ENCODE measurements at regions not wholly inside any gene's neighbourhood (a gene's known extent, or its start where the extent isn't known, plus 50 kb on each side); places are given as distances from the start of the nearest gene placed in this dataset.
"Not testable (repeated sequence)": the region's sequence is repeated elsewhere in the genome, so short reads cannot be mapped to it uniquely, and the experiment has no call there.

GRCh38 chr20:55004044-55004443 is 528.7 kb downstream of the DOK5 start:
- Mint-ChIP-seq H3K36me3 (no peaks in the 10 kb centered on the region), H3K27me3 (no peaks in the 10 kb centered on the region), H3K9me3 (peaks cover 3 to 9% (median 5%) of the 10 kb centered on the region in 8 donors), H3K4me1 (no peaks in the 10 kb centered on the region), H3K4me3 (no peak overlapping the region), H3K27ac (no peak overlapping the region)
- POLR2A ChIA-PET (ENCODE audit: partially characterized antibody), result no interaction called here
- no peaks in the 10 kb centered on the region for H3K36me3 ChIP-seq (ENCODE audit: insufficient read depth, low read length)
- H3K4me3 ChIP-seq (ENCODE audit: low read length in 2 of 2), result no peak overlapping the region
- intact Hi-C loops (cut with micrococcal nuclease), result no loop called here
- H3K4me1 ChIP-seq (ENCODE audit: insufficient read depth, low read length), result no peaks in the 10 kb centered on the region
- no peaks in the 10 kb centered on the region for H3K9me3 ChIP-seq (ENCODE audit: control insufficient read depth in 1 of 2, low read length in 2 of 2)
- no peak overlapping the region for H3K27ac ChIP-seq (ENCODE audit: low read depth, low read length)
- H3K27me3 ChIP-seq (ENCODE audit: insufficient read depth, low read length), result no peaks in the 10 kb centered on the region
- DNase-seq, result no peak
- CTCF ChIA-PET (ENCODE audit: partially characterized antibody), result no interaction called here

- H3K4me3 Mint-ChIP-seq, result no peak overlapping the region
- no peaks in the 10 kb centered on the region for H3K4me1 Mint-ChIP-seq
- no peaks in the 10 kb centered on the region for H3K36me3 ChIP-seq (ENCODE audit: insufficient read depth, low read length)
- CTCF ChIA-PET (ENCODE audit: partially characterized antibody), result interaction anchor here (1.2 kb wide), 1 partner anchor 12 kb away, joined by 3 read pairs; no protein-coding TSS in a partner anchor
- no peaks in the 10 kb centered on the region for H3K9me3 ChIP-seq (ENCODE audit: control insufficient read depth in 1 of 2, low read length in 2 of 2)
- intact Hi-C loops (cut with micrococcal nuclease), result no loop called here
- H3K27ac Mint-ChIP-seq, result no peak overlapping the region
- H3K27me3 ChIP-seq (ENCODE audit: insufficient read depth, low read length), result no peaks in the 10 kb centered on the region
- H3K27me3 Mint-ChIP-seq, result no peaks in the 10 kb centered on the region
- no peak overlapping the region for H3K4me3 ChIP-seq (ENCODE audit: low read length in 2 of 2)
- no peak for DNase-seq
- H3K27ac ChIP-seq (ENCODE audit: low read depth, low read length), result no peak overlapping the region
- H3K9me3 Mint-ChIP-seq, result peaks cover 0 to 8% (median 0%) of the 10 kb centered on the region in 8 donors
- H3K4me1 ChIP-seq (ENCODE audit: insufficient read depth, low read length), result no peaks in the 10 kb centered on the region
- no peaks in the 10 kb centered on the region for H3K36me3 Mint-ChIP-seq
- POLR2A ChIA-PET (ENCODE audit: partially characterized antibody), result no interaction called here
These were observed 520.2 kb downstream of the DOK5 start for GRCh38 chr20:54995553-54995952.

- no peak overlapping the region for H3K4me3 ChIP-seq (ENCODE audit: low read length in 2 of 2)
- no peaks in the 10 kb centered on the region for H3K9me3 ChIP-seq (ENCODE audit: control insufficient read depth in 1 of 2, low read length in 2 of 2)
- Mint-ChIP-seq H3K36me3 (no peaks in the 10 kb centered on the region), H3K27me3 (no peaks in the 10 kb centered on the region), H3K27ac (no peak overlapping the region), H3K4me3 (no peak overlapping the region), H3K9me3 (peaks cover 0 to 8% (median 0%) of the 10 kb centered on the region in 8 donors), H3K4me1 (no peaks in the 10 kb centered on the region)
- no peak for DNase-seq
- ChIA-PET CTCF (ENCODE audit: partially characterized antibody) (no interaction called here), POLR2A (ENCODE audit: partially characterized antibody) (no interaction called here)
- no peak overlapping the region for H3K27ac ChIP-seq (ENCODE audit: low read depth, low read length)
- no peaks in the 10 kb centered on the region for H3K27me3 ChIP-seq (ENCODE audit: insufficient read depth, low read length)
- no peaks in the 10 kb centered on the region for H3K36me3 ChIP-seq (ENCODE audit: insufficient read depth, low read length)
- H3K4me1 ChIP-seq (ENCODE audit: insufficient read depth, low read length), result no peaks in the 10 kb centered on the region
- intact Hi-C loops (cut with micrococcal nuclease), result no loop called here
These were observed 519.6 kb downstream of the DOK5 start for GRCh38 chr20:54995011-54995410.

- CTCF ChIA-PET (ENCODE audit: partially characterized antibody), result no interaction called here
- no peaks in the 10 kb centered on the region for H3K36me3 Mint-ChIP-seq
- H3K27me3 Mint-ChIP-seq, result no peaks in the 10 kb centered on the region
- POLR2A ChIA-PET (ENCODE audit: partially characterized antibody), result no interaction called here
- intact Hi-C loops (cut with micrococcal nuclease), result no loop called here
- no peak for DNase-seq
- Histone ChIP-seq H3K36me3 (ENCODE audit: insufficient read depth, low read length) (no peaks in the 10 kb centered on the region), H3K9me3 (ENCODE audit: control insufficient read depth in 1 of 2, low read length in 2 of 2) (no peaks in the 10 kb centered on the region), H3K4me3 (ENCODE audit: low read length in 2 of 2) (no peak overlapping the region), H3K4me1 (ENCODE audit: insufficient read depth, low read length) (no peaks in the 10 kb centered on the region), H3K27ac (ENCODE audit: low read depth, low read length) (no peak overlapping the region), H3K27me3 (ENCODE audit: insufficient read depth, low read length) (no peaks in the 10 kb centered on the region)
- no peaks in the 10 kb centered on the region for H3K4me1 Mint-ChIP-seq
- peaks cover 0 to 10% (median 3%) of the 10 kb centered on the region in 8 donors for H3K9me3 Mint-ChIP-seq
- H3K4me3 Mint-ChIP-seq, result no peak overlapping the region
- no peak overlapping the region for H3K27ac Mint-ChIP-seq
These were observed 509.7 kb downstream of the DOK5 start for GRCh38 chr20:54985091-54985490.

GRCh38 chr20:54984104-54984448 is 508.7 kb downstream of the DOK5 start:
- Histone ChIP-seq H3K9me3 (ENCODE audit: control insufficient read depth in 1 of 2, low read length in 2 of 2) (no peaks in the 10 kb centered on the region), H3K27ac (ENCODE audit: low read depth, low read length) (no peak overlapping the region), H3K27me3 (ENCODE audit: insufficient read depth, low read length) (no peaks in the 10 kb centered on the region), H3K36me3 (ENCODE audit: insufficient read depth, low read length) (no peaks in the 10 kb centered on the region), H3K4me1 (ENCODE audit: insufficient read depth, low read length) (no peaks in the 10 kb centered on the region), H3K4me3 (ENCODE audit: low read length in 2 of 2) (no peak overlapping the region)
- no peak overlapping the region for H3K27ac Mint-ChIP-seq
- H3K9me3 Mint-ChIP-seq, result peaks cover 0 to 10% (median 3%) of the 10 kb centered on the region in 8 donors
- H3K4me3 Mint-ChIP-seq, result no peak overlapping the region
- DNase-seq, result no peak
- no peaks in the 10 kb centered on the region for H3K36me3 Mint-ChIP-seq
- POLR2A ChIA-PET (ENCODE audit: partially characterized antibody), result no interaction called here
- intact Hi-C loops (cut with micrococcal nuclease), result no loop called here
- H3K27me3 Mint-ChIP-seq, result no peaks in the 10 kb centered on the region
- CTCF ChIA-PET (ENCODE audit: partially characterized antibody), result interaction anchor here (1.2 kb wide), 1 partner anchor 12 kb away, joined by 3 read pairs; no protein-coding TSS in a partner anchor
- H3K4me1 Mint-ChIP-seq, result no peaks in the 10 kb centered on the region

GRCh38 chr20:54983394-54984103 is 508.2 kb downstream of the DOK5 start:
- H3K4me3 Mint-ChIP-seq; H3K27me3 Mint-ChIP-seq; H3K4me1 Mint-ChIP-seq; H3K9me3 ChIP-seq (ENCODE audit: control insufficient read depth in 1 of 2, low read length in 2 of 2); H3K27me3 ChIP-seq (ENCODE audit: insufficient read depth, low read length); H3K9me3 Mint-ChIP-seq; H3K36me3 Mint-ChIP-seq; H3K36me3 ChIP-seq (ENCODE audit: insufficient read depth, low read length); H3K27ac Mint-ChIP-seq; intact Hi-C loops (cut with micrococcal nuclease); DNase-seq; POLR2A ChIA-PET (ENCODE audit: partially characterized antibody); H3K4me3 ChIP-seq (ENCODE audit: low read length in 2 of 2); H3K27ac ChIP-seq (ENCODE audit: low read depth, low read length); H3K4me1 ChIP-seq (ENCODE audit: insufficient read depth, low read length): not testable (repeated sequence)
- CTCF ChIA-PET (ENCODE audit: partially characterized antibody), result interaction anchor here (1.2 kb wide), 1 partner anchor 12 kb away, joined by 3 read pairs; no protein-coding TSS in a partner anchor

- intact Hi-C loops (cut with micrococcal nuclease), result no loop called here
- no peak for DNase-seq
- CTCF ChIA-PET (ENCODE audit: partially characterized antibody), result no interaction called here
These were observed 505.8 kb downstream of the DOK5 start for GRCh38 chr20:54981175-54981574.

More at GRCh38 chr20:54981175-54981574, 505.8 kb downstream of the DOK5 start:
- no peaks in the 10 kb centered on the region for H3K36me3 ChIP-seq (ENCODE audit: insufficient read depth, low read length)
- no peak overlapping the region for H3K4me3 ChIP-seq (ENCODE audit: low read length in 2 of 2)
- Mint-ChIP-seq H3K4me1 (no peaks in the 10 kb centered on the region), H3K27me3 (no peaks in the 10 kb centered on the region), H3K36me3 (no peaks in the 10 kb centered on the region), H3K9me3 (peaks cover 0 to 12% (median 3%) of the 10 kb centered on the region in 8 donors), H3K4me3 (no peak overlapping the region), H3K27ac (no peak overlapping the region)
- no peak overlapping the region for H3K27ac ChIP-seq (ENCODE audit: low read depth, low read length)
- POLR2A ChIA-PET (ENCODE audit: partially characterized antibody), result no interaction called here
- H3K4me1 ChIP-seq (ENCODE audit: insufficient read depth, low read length), result no peaks in the 10 kb centered on the region
- H3K9me3 ChIP-seq (ENCODE audit: control insufficient read depth in 1 of 2, low read length in 2 of 2), result no peaks in the 10 kb centered on the region
- H3K27me3 ChIP-seq (ENCODE audit: insufficient read depth, low read length), result no peaks in the 10 kb centered on the region
